22Rv1 (cell line): ENCODE measurements at regions not wholly inside any gene's neighbourhood (a gene's known extent, or its start where the extent isn't known, plus 50 kb on each side); places are given as distances from the start of the nearest gene placed in this dataset.

Experiments used
- CTCF ChIP-seq: fragments of 450-650 bp; IDR thresholded peaks from 2 replicates; pipeline ENCODE4 v1.5.1; 2017; ENCODE audit warnings: mild to moderate bottlenecking
- ZFX ChIP-seq: fragments of 450-650 bp; IDR thresholded peaks from 2 replicates; pipeline ENCODE4 v1.6.1; 2017; ENCODE audit warnings: antibody characterized with exemption, borderline replicate concordance

- TF ChIP-seq CTCF (no peak), ZFX (no peak)
Observed at GRCh38 chr4:18422685-18423084, 401.1 kb upstream of the LCORL start.
